Right lobe of liver (tissue), 4 donors: ENCODE measurements at regions not wholly inside any gene's neighbourhood (a gene's known extent, or its start where the extent isn't known, plus 50 kb on each side); places are given as distances from the start of the nearest gene placed in this dataset.

Experiments
- POLR2A ChIP-seq: fragments of 450-650 bp; IDR thresholded peaks from one replicate; pipeline ENCODE4 v1.6.1; 2017; ENCODE audit warnings: antibody characterized with exemption, mild to moderate bottlenecking
- TF ChIP-seq, protein P1 (sequence below), 4 donors: fragments of 200-600 bp in 3 of 4; fragments of 450-650 bp in 1 of 4; IDR thresholded peaks; one replicate each; pipeline versions ENCODE4 v1.5.1 to v1.8.0; 2016 to 2022; ENCODE audit warnings: antibody characterized with exemption in 4 of 4, mild to moderate bottlenecking in 2 of 4
- donor health status: DM: no; HTN: no; CAD: no.
- donor health status: DM: no; HTN: no; CAD: no.
- donor health status: DM: no; HTN: yes; CAD: no.

DNA sequence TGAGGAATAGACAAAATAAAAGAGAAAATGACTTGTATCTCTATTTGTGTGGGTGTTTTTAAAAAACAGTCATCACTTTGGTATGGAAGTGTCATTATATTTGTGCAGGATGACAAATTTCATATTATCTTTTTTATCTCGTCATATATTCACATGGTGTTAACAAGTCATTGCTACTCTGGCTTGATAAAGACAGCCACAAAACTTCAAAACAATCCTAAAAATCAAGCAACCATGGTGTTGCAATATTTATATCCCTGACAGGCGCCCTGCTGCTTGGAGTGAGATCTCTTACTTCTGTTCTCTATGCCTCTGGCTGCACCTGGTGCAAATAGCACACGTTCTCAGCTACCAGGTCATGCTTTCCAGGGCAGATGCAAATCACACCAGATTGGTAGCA lies 278.0 kb upstream of the EPHA4 start:
- TF ChIP-seq, protein P1, sequence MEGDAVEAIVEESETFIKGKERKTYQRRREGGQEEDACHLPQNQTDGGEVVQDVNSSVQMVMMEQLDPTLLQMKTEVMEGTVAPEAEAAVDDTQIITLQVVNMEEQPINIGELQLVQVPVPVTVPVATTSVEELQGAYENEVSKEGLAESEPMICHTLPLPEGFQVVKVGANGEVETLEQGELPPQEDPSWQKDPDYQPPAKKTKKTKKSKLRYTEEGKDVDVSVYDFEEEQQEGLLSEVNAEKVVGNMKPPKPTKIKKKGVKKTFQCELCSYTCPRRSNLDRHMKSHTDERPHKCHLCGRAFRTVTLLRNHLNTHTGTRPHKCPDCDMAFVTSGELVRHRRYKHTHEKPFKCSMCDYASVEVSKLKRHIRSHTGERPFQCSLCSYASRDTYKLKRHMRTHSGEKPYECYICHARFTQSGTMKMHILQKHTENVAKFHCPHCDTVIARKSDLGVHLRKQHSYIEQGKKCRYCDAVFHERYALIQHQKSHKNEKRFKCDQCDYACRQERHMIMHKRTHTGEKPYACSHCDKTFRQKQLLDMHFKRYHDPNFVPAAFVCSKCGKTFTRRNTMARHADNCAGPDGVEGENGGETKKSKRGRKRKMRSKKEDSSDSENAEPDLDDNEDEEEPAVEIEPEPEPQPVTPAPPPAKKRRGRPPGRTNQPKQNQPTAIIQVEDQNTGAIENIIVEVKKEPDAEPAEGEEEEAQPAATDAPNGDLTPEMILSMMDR (IDR thresholded peaks at IDR 0.05) = no peak
- no peak for TF ChIP-seq POLR2A
